ENCODE measurements at regions not wholly inside any gene's neighbourhood (a gene's known extent, or its start where the extent isn't known, plus 50 kb on each side); places are given as distances from the start of the nearest gene placed in this dataset.
"Not testable (repeated sequence)": the region's sequence is repeated elsewhere in the genome, so short reads cannot be mapped to it uniquely, and the experiment has no call there.

GRCh38 chr14:30355431-30355913, 203.5 kb upstream of the G2E3 start:
- peaks cover 3% of the 10 kb centered on the region for H3K27me3 ChIP-seq (ENCODE audit: control insufficient read depth, insufficient read depth, low read length)
- ChIA-PET CTCF (interaction anchor here (0.7 kb wide), 1 partner anchor 20 kb away, joined by 3 read pairs; no protein-coding TSS in a partner anchor), POLR2A (no interaction called here)
- H3K4me3 ChIP-seq (ENCODE audit: low read depth, low read length): no peak overlapping the region
- no peak for TF ChIP-seq CTCF (IDR thresholded peaks at IDR 0.05; ENCODE audit: low read depth, low read length)
- DNase-seq (ENCODE audit: low read depth, low spot score): no peak
- H3K9me3 ChIP-seq (ENCODE audit: control insufficient read depth, insufficient read depth, low read length): no peaks in the 10 kb centered on the region
- no peak overlapping the region for H3K27ac ChIP-seq (ENCODE audit: low read depth, low read length)

DNA sequence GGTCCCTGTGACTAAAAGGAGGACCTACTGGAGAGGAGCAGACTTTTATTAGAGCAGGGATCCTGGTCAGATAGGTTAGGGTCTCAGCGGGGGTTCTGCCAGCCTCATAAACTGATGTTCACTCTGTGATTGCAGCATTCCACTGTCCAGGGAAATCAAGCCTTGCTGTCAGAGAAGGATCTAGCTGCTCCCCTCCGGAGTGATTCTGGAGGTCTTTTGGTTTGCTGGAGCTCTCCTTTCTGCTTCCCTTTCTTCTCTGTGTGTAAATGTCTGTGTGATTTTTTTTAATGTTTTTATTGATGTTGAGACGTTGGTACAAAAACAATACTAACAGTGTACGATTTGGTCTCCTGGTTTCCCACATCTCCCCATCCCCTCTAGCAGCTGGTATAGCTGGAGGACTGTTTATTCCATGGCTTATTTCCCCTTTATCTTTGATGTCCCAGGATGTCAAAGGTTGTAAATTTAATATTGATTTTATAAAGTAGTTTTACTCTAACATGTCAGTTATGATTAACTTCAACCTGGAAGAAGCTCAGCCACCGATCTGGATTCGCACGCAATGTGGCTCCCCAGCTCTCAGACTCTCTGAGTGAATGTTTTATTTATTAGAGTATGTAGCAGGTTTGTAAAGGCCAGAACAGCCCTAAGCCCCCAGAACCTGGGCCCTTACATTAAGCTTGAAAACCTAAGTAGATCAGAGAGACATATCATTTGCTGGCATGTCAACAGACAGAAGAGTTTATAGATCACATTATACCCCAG, 202.3 kb upstream of the G2E3 start:
- Histone ChIP-seq H3K4me3 (ENCODE audit: low read depth, low read length) (no peak overlapping the region), H3K27ac (ENCODE audit: low read depth, low read length) (no peak overlapping the region), H3K9me3 (ENCODE audit: control insufficient read depth, insufficient read depth, low read length) (no peaks in the 10 kb centered on the region), H3K27me3 (ENCODE audit: control insufficient read depth, insufficient read depth, low read length) (peaks cover 3% of the 10 kb centered on the region)
- DNase-seq (ENCODE audit: low read depth, low spot score): no peak
- no peak for TF ChIP-seq CTCF (IDR thresholded peaks at IDR 0.05; ENCODE audit: low read depth, low read length)
- POLR2A ChIA-PET: no interaction called here
- CTCF ChIA-PET: no interaction called here

GRCh38 chr14:30357791-30358190, 201.2 kb upstream of the G2E3 start:
- DNase-seq (ENCODE audit: low read depth, low spot score): no peak
- POLR2A ChIA-PET: no interaction called here
- Histone ChIP-seq H3K27me3 (ENCODE audit: control insufficient read depth, insufficient read depth, low read length) (peaks cover 3% of the 10 kb centered on the region), H3K4me3 (ENCODE audit: low read depth, low read length) (no peak overlapping the region), H3K27ac (ENCODE audit: low read depth, low read length) (no peak overlapping the region), H3K9me3 (ENCODE audit: control insufficient read depth, insufficient read depth, low read length) (no peaks in the 10 kb centered on the region)
- TF ChIP-seq CTCF (IDR thresholded peaks at IDR 0.05; ENCODE audit: low read depth, low read length): no peak
- CTCF ChIA-PET: interaction anchor here (0.6 kb wide), 1 partner anchor 181 kb away, joined by 3 read pairs; no protein-coding TSS in a partner anchor

DNA sequence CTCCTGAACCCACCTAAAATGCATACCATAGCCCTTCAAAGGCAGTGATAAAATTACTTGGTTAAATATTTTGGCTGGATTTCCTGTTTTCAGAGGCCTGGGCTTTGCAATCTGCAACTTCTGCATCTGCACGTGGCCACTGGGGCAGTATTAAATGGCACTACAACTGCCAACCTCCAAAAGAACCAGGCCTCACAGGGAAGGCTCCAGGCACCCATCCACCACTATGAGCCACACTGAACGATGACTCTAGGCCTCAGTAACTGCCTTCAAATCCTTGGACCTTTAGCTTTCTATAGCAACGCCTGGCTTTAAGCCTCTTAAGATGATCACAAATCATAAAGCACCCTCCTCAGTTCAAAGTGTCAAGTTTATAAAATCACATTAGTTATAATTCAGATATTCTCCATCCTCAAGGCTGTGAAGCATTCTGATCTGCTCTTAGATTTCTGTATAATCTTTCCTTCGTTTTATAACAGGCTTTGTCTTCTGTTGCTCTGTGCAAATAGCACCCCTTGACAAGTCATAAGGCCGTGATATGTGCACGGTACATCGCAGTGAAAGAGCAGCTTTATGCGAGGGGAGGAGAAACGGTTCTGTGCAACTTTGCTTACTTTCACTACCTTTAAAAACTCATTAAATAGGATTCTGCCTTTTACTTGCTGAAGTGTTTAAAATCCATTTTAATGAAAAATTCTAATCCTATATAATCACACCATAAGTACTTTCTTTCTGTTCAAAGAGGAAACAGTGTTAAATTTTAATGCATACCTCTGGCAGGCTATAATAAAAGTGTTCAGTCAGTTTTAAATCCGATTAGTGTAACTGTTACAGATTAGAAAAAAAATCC, 196.4 kb upstream of the G2E3 start:
- CTCF ChIA-PET: no interaction called here
- no peak overlapping the region for H3K4me3 ChIP-seq (ENCODE audit: low read depth, low read length)
- no peak for TF ChIP-seq CTCF (IDR thresholded peaks at IDR 0.05; ENCODE audit: low read depth, low read length)
- peaks cover 3% of the 10 kb centered on the region for H3K27me3 ChIP-seq (ENCODE audit: control insufficient read depth, insufficient read depth, low read length)
- no peaks in the 10 kb centered on the region for H3K9me3 ChIP-seq (ENCODE audit: control insufficient read depth, insufficient read depth, low read length)
- POLR2A ChIA-PET: no interaction called here
- H3K27ac ChIP-seq (ENCODE audit: low read depth, low read length): no peak overlapping the region
- no peak for DNase-seq (ENCODE audit: low read depth, low spot score)

DNA sequence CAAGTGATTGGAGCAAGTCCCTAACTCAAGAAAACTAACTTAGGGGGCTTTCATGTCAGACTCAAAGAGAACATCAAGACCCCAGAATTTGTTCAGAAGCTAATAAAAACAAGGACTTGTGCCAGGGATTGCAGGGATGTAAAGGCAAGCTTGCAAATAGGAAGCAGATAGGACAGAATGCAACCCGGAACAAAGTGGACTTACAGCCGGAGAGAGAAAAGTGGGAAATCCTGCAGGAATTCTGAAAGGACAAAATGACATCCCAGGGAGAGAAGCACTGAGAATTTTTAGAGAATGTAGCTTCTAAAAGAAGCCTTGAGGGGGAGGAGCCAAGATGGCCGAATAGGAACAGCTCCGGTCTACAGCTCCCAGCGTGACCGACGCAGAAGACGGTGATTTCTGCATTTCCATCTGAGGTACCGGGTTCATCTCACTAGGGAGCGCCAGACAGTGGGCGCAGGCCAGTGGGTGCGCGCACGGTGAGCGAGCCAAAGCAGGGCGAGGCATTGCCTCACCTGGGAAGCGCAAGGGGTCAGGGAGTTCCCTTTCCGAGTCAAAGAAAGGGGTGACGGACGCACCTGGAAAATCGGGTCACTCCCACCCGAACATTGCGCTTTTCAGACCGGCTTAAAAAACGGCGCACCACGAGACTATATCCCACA, 195.6 kb upstream of the G2E3 start:
- DNase-seq (ENCODE audit: low read depth, low spot score); H3K27ac ChIP-seq (ENCODE audit: low read depth, low read length); H3K9me3 ChIP-seq (ENCODE audit: control insufficient read depth, insufficient read depth, low read length); H3K27me3 ChIP-seq (ENCODE audit: control insufficient read depth, insufficient read depth, low read length); CTCF ChIA-PET; H3K4me3 ChIP-seq (ENCODE audit: low read depth, low read length); POLR2A ChIA-PET: not testable (repeated sequence)

All from AG04450 (cell line).